Ovary (tissue), 7 donors: ENCODE measurements at regions not wholly inside any gene's neighbourhood (a gene's known extent, or its start where the extent isn't known, plus 50 kb on each side); places are given as distances from the start of the nearest gene placed in this dataset.

Source experiments
- DNase-seq, 5 donors: peaks; one replicate each; pipeline ENCODE4 v3.0.0-alpha.2; 2019 to 2020
- H3K27ac ChIP-seq, 2 donors: fragments of 200-600 bp; one replicate each; pipeline versions ENCODE4 v1.5.1 to v1.8.0; 2019 to 2022
- H3K27me3 ChIP-seq: fragments of 200-600 bp; one replicate; pipeline ENCODE4 v1.8.0; 2022
- H3K36me3 ChIP-seq: fragments of 200-600 bp; sonication (generic); one replicate; pipeline ENCODE4 v1.5.1; 2019
- H3K4me1 ChIP-seq: one replicate; pipeline ENCODE4 v1.8.1; 2013; ENCODE audit warnings: mild to moderate bottlenecking, moderate library complexity; ENCODE audit not compliant: insufficient read depth
- H3K4me3 ChIP-seq: fragments of 200-600 bp; sonication (generic); one replicate; pipeline ENCODE4 v1.5.1; 2017
- H3K9me3 ChIP-seq, 2 donors: fragments of 200-600 bp in 1 of 2; sonication (generic) in 1 of 2; one replicate each; pipeline versions ENCODE4 v1.5.1 to v1.8.1; 2013 to 2019; ENCODE audit warnings: mild to moderate bottlenecking in 1 of 2, moderate library complexity in 1 of 2
- CTCF ChIP-seq, 3 donors: fragments of 450-650 bp in 2 of 3; fragments of 200-600 bp in 1 of 3; IDR thresholded peaks; one replicate each; pipeline versions ENCODE4 v1.5.1 to v1.8.0; 2016 to 2022; ENCODE audit warnings: antibody characterized with exemption in 3 of 3, mild to moderate bottlenecking in 1 of 3
- EP300 ChIP-seq: sonication (generic); formaldehyde crosslinking; IDR thresholded peaks from one replicate; pipeline ENCODE4 v1.6.1; 2017; ENCODE audit warnings: antibody characterized with exemption
- POLR2A ChIP-seq: fragments of 450-650 bp; IDR thresholded peaks from one replicate; pipeline ENCODE4 v1.6.1; 2017; ENCODE audit warnings: antibody characterized with exemption, mild to moderate bottlenecking, moderate library complexity
- WGBS, 3 donors: extraction: QIAGEN DNeasy Blood & Tissue Kit in 1 of 3; methylation state at CpG; one replicate each; pipeline versions ENCODE4 v1.1.5 to v1.1.7; 2013 to 2017; 5-methylcytosine and 5-hydroxymethylcytosine counted together
- intact Hi-C, 4 donors: fragments of 100-400 bp; cut with DNase I; formaldehyde crosslinking; loops; one replicate each; pipeline versions ENCODE4 v1.11.0 to v1.15.1; 2022 to 2023
- donor health status: DM: no; HTN: no; CAD: no; lungs with moderate emphysema.
- donor health status: DM: no; HTN: no; CAD: no.
- donor health status: Bipolar disorder and iron deficiency.
- donor health status: DM: no; HTN: no; CAD: no.
- donor health status: DM: yes; HTN: yes; CAD: no.

- no peak overlapping the region for H3K4me3 ChIP-seq
- H3K36me3 ChIP-seq, result no peaks in the 10 kb centered on the region
- no peak for TF ChIP-seq POLR2A
- TF ChIP-seq CTCF (IDR thresholded peaks at IDR 0.05), result no peak
- no peak for TF ChIP-seq EP300
- intact Hi-C loops, result no loop called here
- no peaks in the 10 kb centered on the region for H3K4me1 ChIP-seq
- no peaks in the 10 kb centered on the region for H3K9me3 ChIP-seq
- 43 to 58% (median 50%) methylated on average over 1 of the region's 1 CpG for WGBS, 3 donors
- H3K27ac ChIP-seq, result no peak overlapping the region
- no peak for DNase-seq
- no peaks in the 10 kb centered on the region for H3K27me3 ChIP-seq
Measured at GRCh38 chr6:80449726-80450125, 343.3 kb downstream of the BCKDHB start.

- Histone ChIP-seq H3K9me3 (no peaks in the 10 kb centered on the region), H3K27ac (no peak overlapping the region), H3K4me1 (no peaks in the 10 kb centered on the region), H3K4me3 (no peak overlapping the region), H3K36me3 (no peaks in the 10 kb centered on the region), H3K27me3 (no peaks in the 10 kb centered on the region)
- WGBS, 3 donors, result 87 to 95% (median 93%) methylated on average over 5 of the region's 5 CpGs
- intact Hi-C loops, result no loop called here
- DNase-seq, result no peak
- no peak for TF ChIP-seq EP300
- TF ChIP-seq CTCF (IDR thresholded peaks at IDR 0.05), result no peak
- TF ChIP-seq POLR2A, result no peak
Measured at GRCh38 chr6:80446454-80447045, 340.1 kb downstream of the BCKDHB start.

- no peak for DNase-seq
- no peak overlapping the region for H3K27ac ChIP-seq
- no peak overlapping the region for H3K4me3 ChIP-seq
- H3K36me3 ChIP-seq, result no peaks in the 10 kb centered on the region
- no peaks in the 10 kb centered on the region for H3K27me3 ChIP-seq
- intact Hi-C loops, result no loop called here
- TF ChIP-seq POLR2A (no peak), CTCF (IDR thresholded peaks at IDR 0.05) (no peak), EP300 (no peak)
- H3K4me1 ChIP-seq, result no peaks in the 10 kb centered on the region
- H3K9me3 ChIP-seq, result no peaks in the 10 kb centered on the region
Measured at GRCh38 chr6:80445751-80446150, 339.3 kb downstream of the BCKDHB start.

- Histone ChIP-seq H3K36me3 (no peaks in the 10 kb centered on the region), H3K4me1 (no peaks in the 10 kb centered on the region), H3K27me3 (no peaks in the 10 kb centered on the region), H3K27ac (no peak overlapping the region), H3K4me3 (no peak overlapping the region), H3K9me3 (no peaks in the 10 kb centered on the region)
- intact Hi-C loops, result no loop called here
- DNase-seq, result no peak
- TF ChIP-seq POLR2A (no peak), CTCF (IDR thresholded peaks at IDR 0.05) (no peak), EP300 (no peak)
Measured at GRCh38 chr6:80442366-80442765, 335.9 kb downstream of the BCKDHB start.

GRCh38 chr6:80441131-80441530 is 334.7 kb downstream of the BCKDHB start:
- Histone ChIP-seq H3K27ac (no peak overlapping the region), H3K36me3 (no peaks in the 10 kb centered on the region), H3K9me3 (no peaks in the 10 kb centered on the region), H3K27me3 (no peaks in the 10 kb centered on the region), H3K4me1 (no peaks in the 10 kb centered on the region), H3K4me3 (no peak overlapping the region)
- no peak for TF ChIP-seq POLR2A
- no peak for TF ChIP-seq EP300
- no peak for TF ChIP-seq CTCF (IDR thresholded peaks at IDR 0.05)
- intact Hi-C loops, result no loop called here
- DNase-seq, result no peak
